Prostate gland (tissue), 2 donors: ENCODE measurements at regions not wholly inside any gene's neighbourhood (a gene's known extent, or its start where the extent isn't known, plus 50 kb on each side); places are given as distances from the start of the nearest gene placed in this dataset.

Experiments
- CTCF ChIP-seq, 4 experiments: fragments of 200-600 bp in 2 of 4; fragments of 450-650 bp in 2 of 4; sonication (generic) in 2 of 4; IDR thresholded peaks; 1 replicate in 3 of 4; 2 replicates in 1 of 4; pipeline ENCODE4 v1.5.1; 2016 to 2019; ENCODE audit warnings: antibody characterized with exemption in 4 of 4, mild to moderate bottlenecking in 2 of 4, moderate library complexity in 2 of 4
- POLR2A ChIP-seq: fragments of 450-650 bp; IDR thresholded peaks from one replicate; pipeline ENCODE4 v1.6.1; 2016; ENCODE audit warnings: antibody characterized with exemption, mild to moderate bottlenecking

GRCh38 chr15:54820811-54821210 is 375.9 kb downstream of the RSL24D1 start:
- TF ChIP-seq CTCF (IDR thresholded peaks at IDR 0.05) (no peak), POLR2A (no peak)
